T-helper 1 cell treated with Interleukin-12 subunit alpha and Interleukin-12 subunit beta and Interleukin-4 antibody, amounts not matched to agents 30 ng/mL and 1 ng/mL, for 36 hours (primary cell): ENCODE measurements at regions not wholly inside any gene's neighbourhood (a gene's known extent, or its start where the extent isn't known, plus 50 kb on each side); places are given as distances from the start of the nearest gene placed in this dataset.

Experiments used
- intact Hi-C: fragments of 100-400 bp; cut with micrococcal nuclease; formaldehyde crosslinking; loops from one replicate; pipeline ENCODE4 v1.15.1; 2024

- intact Hi-C loops, result no loop called here
Measured at GRCh38 chr16:79687249-79688130, 87.0 kb upstream of the MAF start.

GRCh38 chr16:79685871-79686270, 85.3 kb upstream of the MAF start:
- intact Hi-C loops, result no loop called here

- intact Hi-C loops, result no loop called here
Measured at GRCh38 chr16:79679334-79679733, 78.8 kb upstream of the MAF start.

GRCh38 chr16:79677799-79678530, 77.4 kb upstream of the MAF start:
- intact Hi-C loops, result no loop called here

GRCh38 chr16:79673635-79674034, 73.1 kb upstream of the MAF start:
- intact Hi-C loops, result no loop called here

- intact Hi-C loops, result no loop called here
Measured at GRCh38 chr16:79672524-79672923, 72.0 kb upstream of the MAF start.

- intact Hi-C loops, result no loop called here
Measured at GRCh38 chr16:79668502-79668901, 68.0 kb upstream of the MAF start.

- intact Hi-C loops, result no loop called here
Measured at GRCh38 chr16:79665970-79666369, 65.4 kb upstream of the MAF start.

GRCh38 chr16:79664407-79664806, 63.9 kb upstream of the MAF start:
- intact Hi-C loops, result no loop called here

GRCh38 chr16:79662669-79663313, 62.3 kb upstream of the MAF start:
- intact Hi-C loops, result no loop called here

GRCh38 chr16:79662122-79662521, 61.6 kb upstream of the MAF start:
- intact Hi-C loops, result no loop called here

- intact Hi-C loops, result no loop called here
Measured at GRCh38 chr16:79661578-79661977, 61.0 kb upstream of the MAF start.

GRCh38 chr16:79659344-79659743, 58.8 kb upstream of the MAF start:
- intact Hi-C loops, result no loop called here

- intact Hi-C loops, result no loop called here
Measured at GRCh38 chr16:79658301-79659033, 57.9 kb upstream of the MAF start.

GRCh38 chr16:79656553-79657115, 56.1 kb upstream of the MAF start:
- intact Hi-C loops, result no loop called here

- intact Hi-C loops, result no loop called here
Measured at GRCh38 chr16:79653373-79653891, 52.9 kb upstream of the MAF start.

- intact Hi-C loops, result no loop called here
Measured at GRCh38 chr16:79651363-79651762, 50.8 kb upstream of the MAF start.
